Epidermal melanocyte (primary cell): ENCODE measurements at regions not wholly inside any gene's neighbourhood (a gene's known extent, or its start where the extent isn't known, plus 50 kb on each side); places are given as distances from the start of the nearest gene placed in this dataset.

Experiments used
- DNase-seq: peaks from one replicate; pipeline ENCODE4 v3.0.0; 2011; ENCODE audit warnings: low spot score; ENCODE audit not compliant: insufficient read length

GRCh38 chr2:16828044-16828827 lies 162.6 kb upstream of the CYRIA start:
- no peak for DNase-seq

DNA sequence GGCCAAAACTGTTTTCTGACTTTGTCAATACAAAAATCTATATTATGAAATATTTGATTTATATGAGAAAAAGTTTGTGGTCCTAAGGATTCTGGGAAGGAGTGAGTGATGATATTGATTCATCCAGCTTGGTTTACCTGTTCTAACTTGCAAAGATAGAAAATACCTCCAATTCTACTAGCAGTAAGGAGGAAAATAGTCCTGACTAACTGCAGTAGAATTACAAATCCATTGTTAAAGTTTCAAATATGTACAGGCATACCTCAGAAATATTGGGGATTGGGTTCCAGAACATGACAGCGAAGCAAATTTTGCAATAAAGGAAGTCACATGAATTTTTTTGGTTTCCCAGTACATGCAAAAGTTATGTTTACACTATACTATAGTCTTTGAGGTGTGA lies 158.8 kb upstream of the CYRIA start:
- no peak for DNase-seq

- DNase-seq = no peak
These were observed 156.1 kb upstream of the CYRIA start for GRCh38 chr2:16821692-16822091.

DNA sequence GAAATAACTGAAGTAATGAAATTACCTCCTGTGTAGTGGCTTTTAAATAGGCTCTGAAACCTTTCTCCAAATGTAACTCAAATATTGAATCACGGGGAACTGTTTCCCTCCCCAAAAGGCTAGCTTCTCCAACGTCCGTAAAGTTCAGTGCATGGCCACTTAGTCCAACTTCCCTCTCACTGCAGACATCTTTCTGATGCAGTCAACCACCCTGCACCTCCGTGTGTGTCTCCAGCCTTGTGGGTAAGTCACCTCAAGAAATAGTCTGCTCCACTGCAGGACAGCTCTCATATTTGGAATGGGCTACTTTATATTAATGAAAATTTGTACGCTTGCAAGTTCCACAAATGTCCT lies 152.5 kb upstream of the CYRIA start:
- no peak for DNase-seq

- no peak for DNase-seq
These were observed 151.9 kb upstream of the CYRIA start for GRCh38 chr2:16817305-16818202.

- DNase-seq = no peak
These were observed 150.9 kb upstream of the CYRIA start for GRCh38 chr2:16816522-16816921.

- no peak for DNase-seq
These were observed 150.4 kb upstream of the CYRIA start for GRCh38 chr2:16816016-16816415.

GRCh38 chr2:16813593-16813992 lies 148.0 kb upstream of the CYRIA start:
- DNase-seq = no peak

- no peak for DNase-seq
These were observed 132.8 kb upstream of the CYRIA start for GRCh38 chr2:16798472-16798871.

DNA sequence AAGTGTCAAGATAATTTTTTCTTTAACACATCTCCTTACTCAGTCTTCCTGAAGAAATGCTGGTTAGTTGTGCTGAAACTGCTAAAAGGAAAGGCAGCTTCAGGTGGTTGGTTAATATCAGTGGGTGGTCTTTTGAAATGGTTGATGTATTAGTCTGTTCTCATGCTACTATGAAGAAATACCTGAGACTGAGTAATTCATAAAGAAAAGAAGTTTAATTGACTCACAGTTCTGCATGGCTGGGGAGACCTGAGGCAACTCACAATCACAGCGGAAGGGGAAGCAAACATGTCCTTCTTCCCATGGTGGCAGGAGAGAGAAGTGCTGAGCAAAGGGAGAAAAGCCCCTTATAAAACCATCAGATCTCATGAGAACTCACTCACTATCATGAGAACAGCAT lies 125.9 kb upstream of the CYRIA start:
- no peak for DNase-seq

DNA sequence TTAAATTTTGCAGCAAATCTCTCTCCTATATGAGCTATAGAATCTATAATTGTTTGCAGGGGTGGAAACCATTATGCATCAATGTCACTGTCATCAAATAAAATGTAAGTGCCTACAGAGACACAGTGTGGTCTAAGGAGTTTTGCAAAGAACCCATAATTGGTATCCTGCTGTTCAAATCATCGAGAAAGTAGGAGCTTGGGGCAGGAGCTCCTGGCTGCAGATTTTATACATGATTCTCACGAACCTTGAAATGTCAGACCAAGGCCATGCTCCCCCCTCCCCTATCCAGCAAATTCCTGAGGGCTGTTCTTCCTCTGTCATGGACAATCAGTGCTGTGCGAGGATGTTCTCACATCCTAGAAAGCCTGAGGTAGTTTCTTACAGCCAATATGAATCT lies 119.5 kb upstream of the CYRIA start:
- DNase-seq = no peak

GRCh38 chr2:16784652-16785051 lies 119.0 kb upstream of the CYRIA start:
- no peak for DNase-seq

DNA sequence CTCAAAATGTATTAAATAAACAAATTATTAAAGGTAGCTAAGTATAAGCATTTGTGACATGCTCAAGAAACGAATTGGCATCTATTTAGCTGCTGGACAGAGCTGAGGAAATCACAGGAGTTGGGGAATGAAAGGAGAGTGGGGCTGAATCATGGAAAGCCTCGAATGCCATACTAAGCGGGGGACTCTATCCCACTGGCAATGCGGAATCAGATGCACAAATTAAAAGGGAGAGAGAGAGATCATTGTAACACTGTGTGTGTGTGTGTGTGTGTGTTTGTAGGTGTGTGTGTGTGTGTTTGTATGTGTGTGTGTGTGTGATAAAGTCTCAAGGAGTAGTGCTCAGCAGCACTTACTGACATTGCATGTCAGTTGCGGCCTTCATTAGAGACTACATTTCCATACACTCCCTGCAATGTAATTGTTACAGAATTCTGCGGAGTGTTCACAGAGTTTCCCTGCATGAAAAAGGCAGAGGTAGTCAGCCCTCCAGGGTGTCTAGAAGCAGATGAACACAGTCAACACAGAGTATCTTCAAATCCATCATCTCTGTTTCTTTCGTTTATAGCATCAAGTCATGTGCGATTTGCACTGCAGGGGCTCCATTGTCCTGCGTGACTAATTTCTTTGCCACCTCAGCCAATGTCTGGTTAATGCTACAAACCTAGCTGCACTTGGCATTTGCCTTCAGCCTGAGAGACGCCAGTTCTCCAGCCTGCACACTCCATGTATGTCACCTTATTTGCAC lies 111.7 kb upstream of the CYRIA start:
- no peak for DNase-seq

DNA sequence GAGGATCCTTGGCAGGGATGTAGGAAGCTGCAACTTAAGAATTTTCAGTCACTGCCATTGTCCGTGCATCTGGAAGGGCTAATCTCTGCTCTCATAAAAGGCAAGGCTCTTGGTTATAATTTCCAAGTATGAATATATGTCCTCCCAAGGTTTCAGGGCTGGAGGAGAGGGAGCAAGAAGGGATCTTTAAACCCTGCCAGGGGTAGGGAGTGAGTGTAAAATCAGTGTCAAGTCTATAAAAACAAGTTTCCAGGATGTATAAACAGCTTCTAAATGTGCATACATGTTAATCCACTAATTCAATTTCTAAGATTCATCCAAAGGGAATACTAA lies 110.2 kb upstream of the CYRIA start:
- no peak for DNase-seq

DNA sequence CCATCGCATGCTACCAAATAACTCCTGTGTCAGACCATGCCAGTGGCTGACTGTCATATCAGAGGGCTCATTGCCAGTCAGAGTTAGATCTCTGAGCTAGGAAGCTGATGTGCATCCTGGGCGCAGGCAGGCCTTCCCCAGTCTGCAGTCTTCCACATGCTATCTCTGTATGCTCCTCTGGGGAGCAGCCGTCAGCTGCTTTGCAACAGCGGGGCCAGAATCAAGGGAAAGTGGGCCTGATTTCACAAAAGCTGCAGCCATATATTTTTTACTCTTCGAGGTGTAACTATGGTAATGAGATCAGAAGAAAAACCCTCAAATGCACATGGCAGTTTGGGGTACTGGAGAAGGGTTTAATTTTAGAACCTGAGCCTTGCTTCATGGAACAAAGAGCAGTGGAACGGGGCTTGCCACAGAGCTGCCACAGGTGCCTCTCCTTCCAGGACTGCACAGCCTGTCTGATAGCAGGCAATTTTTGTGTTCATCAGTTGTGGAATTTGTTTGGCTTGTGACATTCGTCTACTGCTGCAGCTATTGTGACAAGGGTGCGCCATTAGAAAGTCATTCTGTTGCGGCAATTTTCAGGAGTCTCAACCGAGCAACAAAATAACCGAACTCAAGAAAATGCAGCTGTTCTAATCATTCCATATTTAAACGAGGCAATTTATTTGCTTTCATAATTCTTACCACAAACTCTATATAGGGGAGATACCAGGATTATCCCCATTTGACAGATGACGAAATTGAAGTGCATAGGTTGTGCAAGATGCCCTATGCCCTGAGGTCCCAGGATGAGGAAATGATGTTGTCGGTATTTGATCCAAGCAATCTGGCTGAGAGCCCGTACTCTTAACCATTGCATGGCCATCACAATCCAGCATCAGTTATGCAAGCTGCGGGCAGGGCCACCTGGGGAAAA lies 109.6 kb upstream of the CYRIA start:
- no peak for DNase-seq

GRCh38 chr2:16774091-16774490 lies 108.5 kb upstream of the CYRIA start:
- no peak for DNase-seq

- no peak for DNase-seq
These were observed 107.6 kb upstream of the CYRIA start for GRCh38 chr2:16773080-16773713.

DNA sequence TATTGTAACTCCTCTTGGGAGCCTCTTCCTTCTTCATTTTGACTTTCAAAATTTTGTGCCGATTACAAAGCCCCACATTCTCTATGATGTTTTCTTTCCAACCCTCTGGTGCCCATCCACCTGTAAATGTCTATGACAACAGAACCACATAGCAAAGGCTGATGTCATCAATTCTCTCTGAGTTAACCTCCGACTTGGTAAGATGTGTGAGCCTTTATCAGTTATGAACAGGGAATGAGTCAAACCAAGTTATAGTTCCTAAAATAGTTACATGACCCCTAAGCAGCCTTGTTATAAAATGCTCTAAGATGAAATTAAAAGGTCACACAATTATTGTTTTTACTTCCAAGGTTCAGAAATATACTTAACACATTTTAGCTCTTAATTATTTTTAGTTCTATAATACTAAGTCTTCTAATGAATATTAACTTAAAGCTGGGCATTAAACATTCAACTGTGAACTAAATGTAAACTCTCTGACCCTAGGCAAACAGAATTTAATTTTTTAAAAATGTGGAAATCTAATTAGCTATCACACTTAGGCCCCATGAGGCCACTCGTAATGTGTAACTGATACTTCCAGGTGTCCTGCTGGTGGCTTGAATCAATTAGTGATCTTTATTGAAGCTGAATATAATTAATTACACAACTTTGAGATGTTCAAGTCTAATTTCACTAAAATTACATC lies 102.3 kb upstream of the CYRIA start:
- no peak for DNase-seq

- no peak for DNase-seq
These were observed 99.7 kb upstream of the CYRIA start for GRCh38 chr2:16765356-16765755.

GRCh38 chr2:16764487-16764886 lies 98.9 kb upstream of the CYRIA start:
- no peak for DNase-seq
